ENCODE measurements at regions not wholly inside any gene's neighbourhood (a gene's known extent, or its start where the extent isn't known, plus 50 kb on each side); places are given as distances from the start of the nearest gene placed in this dataset.

GRCh38 chr6:53974941-53975340 lies 136.3 kb upstream of the MLIP start:
- H3F3A ChIP-seq (ENCODE audit: insufficient read depth, low read depth): no peaks in the 10 kb centered on the region
- no peaks in the 10 kb centered on the region for H3K4me1 ChIP-seq (replicated peaks; ENCODE audit: insufficient read depth)
- H2AFZ ChIP-seq: no peak overlapping the region
- ChIA-PET POLR2A (ENCODE audit: unreplicated experiment) (no interaction called here), CTCF (no interaction called here)
- H3K36me3 ChIP-seq (ENCODE audit: low read depth): no peaks in the 10 kb centered on the region
- H3K4me3 ChIP-seq: no peak overlapping the region
- H3K27ac ChIP-seq: no peak overlapping the region
- H3K9me3 ChIP-seq (ENCODE audit: insufficient read depth, low read depth): no peaks in the 10 kb centered on the region
- H3K9me2 ChIP-seq (ENCODE audit: insufficient read depth): no peaks in the 10 kb centered on the region
- H3K27me3 ChIP-seq (ENCODE audit: insufficient read depth, low read depth): no peaks in the 10 kb centered on the region
- no peak for DNase-seq
- no TSS peak for BruUV-seq (replicated peaks)
- H3K79me2 ChIP-seq (ENCODE audit: low read depth): no peaks in the 10 kb centered on the region
- TF ChIP-seq EZH2 (IDR thresholded peaks at IDR 0.05; ENCODE audit: low read depth): no peak
- no peak for TF ChIP-seq CTCF (conservative IDR thresholded peaks at IDR 0.05)
- no peak overlapping the region for H3K4me2 ChIP-seq
- intact Hi-C loops (cut with micrococcal nuclease; ENCODE audit: unreplicated experiment): no loop called here
- H4K20me1 ChIP-seq (ENCODE audit: insufficient read depth): no peaks in the 10 kb centered on the region

DNA sequence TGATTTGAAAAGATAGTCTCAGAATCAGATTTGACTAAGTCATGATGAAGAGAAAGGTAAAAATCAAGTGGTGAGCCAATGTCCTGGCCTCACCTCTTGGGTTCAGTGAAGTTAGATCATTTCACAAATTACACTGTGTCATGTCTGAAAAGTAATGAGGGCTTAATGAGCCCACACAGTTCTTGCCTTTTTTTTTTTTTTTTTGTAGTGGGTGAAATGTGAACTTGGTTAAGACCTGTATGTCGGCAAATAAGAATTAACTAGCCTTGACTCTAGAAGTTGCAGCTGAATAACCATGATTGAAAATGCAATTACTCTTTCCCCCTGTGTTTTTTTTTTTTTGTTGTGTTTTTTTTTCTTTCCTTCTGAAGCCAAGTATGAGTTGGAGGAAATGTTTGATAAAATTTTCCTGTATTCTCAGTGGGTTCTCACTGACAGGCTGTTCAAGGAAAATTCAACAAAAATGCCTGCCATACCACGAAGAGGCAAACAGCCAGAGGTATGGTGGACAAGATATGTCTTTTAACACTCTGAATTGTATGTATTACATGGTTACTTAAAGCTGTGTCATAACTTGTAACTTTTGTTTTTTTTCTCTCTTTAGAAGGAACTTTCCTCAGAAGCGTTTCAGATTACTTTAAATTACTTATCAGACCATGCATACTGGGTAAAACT lies 135.2 kb upstream of the MLIP start:
- Histone ChIP-seq H2AFZ (no peak overlapping the region), H3K9me2 (ENCODE audit: insufficient read depth) (no peaks in the 10 kb centered on the region), H3K4me1 (replicated peaks; ENCODE audit: insufficient read depth) (no peaks in the 10 kb centered on the region), H3K36me3 (ENCODE audit: low read depth) (no peaks in the 10 kb centered on the region), H3K4me3 (no peak overlapping the region), H3K79me2 (ENCODE audit: low read depth) (no peaks in the 10 kb centered on the region), H3F3A (ENCODE audit: insufficient read depth, low read depth) (no peaks in the 10 kb centered on the region), H3K9me3 (ENCODE audit: insufficient read depth, low read depth) (no peaks in the 10 kb centered on the region; the same call in 1 of the 2 replicates), H3K27me3 (ENCODE audit: insufficient read depth, low read depth) (no peaks in the 10 kb centered on the region), H3K4me2 (no peak overlapping the region), H4K20me1 (ENCODE audit: insufficient read depth) (no peaks in the 10 kb centered on the region), H3K27ac (no peak overlapping the region)
- ChIA-PET POLR2A (ENCODE audit: unreplicated experiment) (no interaction called here), CTCF (no interaction called here)
- no peak for DNase-seq
- no TSS peak for BruUV-seq (replicated peaks)
- TF ChIP-seq EZH2 (IDR thresholded peaks at IDR 0.05; ENCODE audit: low read depth): no peak
- no peak for TF ChIP-seq CTCF (conservative IDR thresholded peaks at IDR 0.05)
- intact Hi-C loops (cut with micrococcal nuclease; ENCODE audit: unreplicated experiment): no loop called here

GRCh38 chr6:53977551-53977950 lies 133.7 kb upstream of the MLIP start:
- H3K36me3 ChIP-seq (ENCODE audit: low read depth): no peaks in the 10 kb centered on the region
- H3K27ac ChIP-seq: no peak overlapping the region
- H4K20me1 ChIP-seq (ENCODE audit: insufficient read depth): no peaks in the 10 kb centered on the region
- BruUV-seq (replicated peaks): no TSS peak
- H3K4me1 ChIP-seq (replicated peaks; ENCODE audit: insufficient read depth): no peaks in the 10 kb centered on the region
- intact Hi-C loops (cut with micrococcal nuclease; ENCODE audit: unreplicated experiment): no loop called here
- no peaks in the 10 kb centered on the region for H3F3A ChIP-seq (ENCODE audit: insufficient read depth, low read depth)
- H3K4me3 ChIP-seq: no peak overlapping the region
- no peak overlapping the region for H3K4me2 ChIP-seq
- ChIA-PET CTCF (no interaction called here), POLR2A (ENCODE audit: unreplicated experiment) (no interaction called here)
- DNase-seq: no peak
- H3K9me3 ChIP-seq (ENCODE audit: insufficient read depth, low read depth): no peaks in the 10 kb centered on the region; the same call in 1 of the 2 replicates
- H3K27me3 ChIP-seq (ENCODE audit: insufficient read depth, low read depth): no peaks in the 10 kb centered on the region
- no peaks in the 10 kb centered on the region for H3K79me2 ChIP-seq (ENCODE audit: low read depth)
- H3K9me2 ChIP-seq (ENCODE audit: insufficient read depth): no peaks in the 10 kb centered on the region
- no peak overlapping the region for H2AFZ ChIP-seq
- TF ChIP-seq CTCF (conservative IDR thresholded peaks at IDR 0.05): no peak
- no peak for TF ChIP-seq EZH2 (IDR thresholded peaks at IDR 0.05; ENCODE audit: low read depth)
